ENCODE measurements at regions not wholly inside any gene's neighbourhood (a gene's known extent, or its start where the extent isn't known, plus 50 kb on each side); places are given as distances from the start of the nearest gene placed in this dataset.

DNA sequence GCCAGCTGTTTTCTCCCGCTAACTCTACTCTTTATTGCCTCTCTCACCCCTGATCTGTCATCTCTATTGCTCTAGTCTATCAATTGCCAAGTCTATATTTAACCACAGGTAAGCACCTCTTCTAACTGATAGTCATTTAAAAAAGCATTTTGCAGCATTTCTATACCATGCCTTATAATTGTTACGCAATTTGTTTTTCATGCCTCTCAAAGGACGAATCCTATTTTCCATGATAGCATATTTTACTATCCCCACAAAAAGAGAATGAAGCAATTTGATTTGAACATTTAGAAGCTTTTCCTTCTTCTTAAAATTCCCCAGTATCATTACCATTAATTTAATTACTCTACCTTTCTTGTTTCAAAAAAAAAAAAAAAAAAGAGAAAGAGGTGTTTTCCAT, 432.8 kb upstream of the ZP4 start:
- no peak overlapping the region for H3K27ac ChIP-seq
- TF ChIP-seq, protein P1, sequence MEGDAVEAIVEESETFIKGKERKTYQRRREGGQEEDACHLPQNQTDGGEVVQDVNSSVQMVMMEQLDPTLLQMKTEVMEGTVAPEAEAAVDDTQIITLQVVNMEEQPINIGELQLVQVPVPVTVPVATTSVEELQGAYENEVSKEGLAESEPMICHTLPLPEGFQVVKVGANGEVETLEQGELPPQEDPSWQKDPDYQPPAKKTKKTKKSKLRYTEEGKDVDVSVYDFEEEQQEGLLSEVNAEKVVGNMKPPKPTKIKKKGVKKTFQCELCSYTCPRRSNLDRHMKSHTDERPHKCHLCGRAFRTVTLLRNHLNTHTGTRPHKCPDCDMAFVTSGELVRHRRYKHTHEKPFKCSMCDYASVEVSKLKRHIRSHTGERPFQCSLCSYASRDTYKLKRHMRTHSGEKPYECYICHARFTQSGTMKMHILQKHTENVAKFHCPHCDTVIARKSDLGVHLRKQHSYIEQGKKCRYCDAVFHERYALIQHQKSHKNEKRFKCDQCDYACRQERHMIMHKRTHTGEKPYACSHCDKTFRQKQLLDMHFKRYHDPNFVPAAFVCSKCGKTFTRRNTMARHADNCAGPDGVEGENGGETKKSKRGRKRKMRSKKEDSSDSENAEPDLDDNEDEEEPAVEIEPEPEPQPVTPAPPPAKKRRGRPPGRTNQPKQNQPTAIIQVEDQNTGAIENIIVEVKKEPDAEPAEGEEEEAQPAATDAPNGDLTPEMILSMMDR (IDR thresholded peaks at IDR 0.05), result no peak
- no peak for TF ChIP-seq ZFX (IDR thresholded peaks at IDR 0.05; ENCODE audit: borderline replicate concordance)

- TF ChIP-seq, protein P1 (IDR thresholded peaks at IDR 0.05), result no peak
- no peak for TF ChIP-seq ZFX (IDR thresholded peaks at IDR 0.05; ENCODE audit: borderline replicate concordance)
- no peak overlapping the region for H3K27ac ChIP-seq
Observed at GRCh38 chr1:238319957-238320356, 429.2 kb upstream of the ZP4 start.

- no peak for TF ChIP-seq ZFX (IDR thresholded peaks at IDR 0.05; ENCODE audit: borderline replicate concordance)
- TF ChIP-seq, protein P1 (IDR thresholded peaks at IDR 0.05), result no peak
- H3K27ac ChIP-seq, result no peak overlapping the region
Observed at GRCh38 chr1:238318294-238319110, 427.8 kb upstream of the ZP4 start.

DNA sequence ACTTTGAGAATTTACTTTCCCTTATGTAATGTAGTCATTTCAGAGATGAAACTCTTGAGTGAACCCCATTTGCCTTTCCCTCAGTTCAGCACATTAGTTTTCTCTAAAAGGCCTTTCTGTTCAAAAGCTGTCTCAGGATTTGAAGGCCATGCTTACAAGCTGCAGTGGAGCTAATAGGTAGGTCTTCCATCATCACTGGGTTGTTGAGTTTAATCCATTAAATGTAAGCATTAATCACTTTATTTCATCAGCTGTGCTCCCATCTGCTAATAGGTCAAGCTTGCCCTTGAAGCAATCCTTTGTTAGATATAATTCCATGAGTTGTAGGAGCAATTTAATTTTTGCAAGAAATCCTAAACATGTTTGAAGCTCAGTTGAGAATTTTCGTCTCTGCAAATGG, 422.2 kb upstream of the ZP4 start:
- no peak overlapping the region for H3K27ac ChIP-seq
- TF ChIP-seq, protein P1 (IDR thresholded peaks at IDR 0.05), result no peak

DNA sequence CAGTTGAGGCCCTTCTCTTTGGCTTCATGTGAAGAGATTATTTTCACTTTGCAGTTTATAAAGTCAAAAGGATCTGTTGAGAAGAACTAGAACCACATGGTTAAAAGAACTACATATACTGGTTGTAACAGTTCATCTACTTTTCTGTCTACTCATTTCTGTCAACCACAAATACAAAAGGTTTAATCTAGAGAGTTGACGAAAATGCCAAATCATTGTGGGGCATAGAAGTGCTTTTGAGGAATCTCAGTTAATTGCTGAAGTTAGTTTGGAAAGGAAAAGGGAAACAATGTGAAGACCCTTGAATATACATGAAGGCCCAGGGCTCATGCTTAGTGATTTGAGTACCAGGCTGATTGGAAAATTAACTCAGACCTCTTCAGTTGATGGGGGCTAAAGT, 415.7 kb upstream of the ZP4 start:
- TF ChIP-seq, protein P1 (IDR thresholded peaks at IDR 0.05), result no peak
- TF ChIP-seq ZFX (IDR thresholded peaks at IDR 0.05; ENCODE audit: borderline replicate concordance), result no peak
- H3K27ac ChIP-seq, result no peak overlapping the region

DNA sequence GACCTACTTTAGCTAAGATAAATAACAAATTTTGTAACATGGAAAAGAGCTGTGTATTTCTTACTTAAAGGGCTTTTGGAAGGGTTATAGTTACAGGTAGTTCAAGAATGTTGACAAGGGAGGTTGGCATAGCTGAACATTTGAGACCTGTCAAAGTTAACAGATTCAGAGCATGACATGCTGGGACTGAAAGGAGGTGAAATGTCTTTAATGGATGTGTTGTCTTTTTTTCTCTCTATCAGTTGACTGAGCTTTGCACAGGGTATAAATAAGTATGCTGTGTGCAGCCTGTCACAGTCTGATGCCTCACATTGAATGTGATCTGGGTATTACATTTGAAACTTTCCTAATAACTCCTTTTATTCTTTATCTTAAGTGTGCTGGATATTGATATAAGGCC, 411.9 kb upstream of the ZP4 start:
- TF ChIP-seq ZFX (IDR thresholded peaks at IDR 0.05; ENCODE audit: borderline replicate concordance), result no peak
- TF ChIP-seq, protein P1 (IDR thresholded peaks at IDR 0.05), result no peak
- H3K27ac ChIP-seq, result no peak overlapping the region

- TF ChIP-seq, protein P1 (IDR thresholded peaks at IDR 0.05), result no peak
- no peak for TF ChIP-seq ZFX (IDR thresholded peaks at IDR 0.05; ENCODE audit: borderline replicate concordance)
Observed at GRCh38 chr1:238296371-238296770, 405.6 kb upstream of the ZP4 start.

More at GRCh38 chr1:238296371-238296770, 405.6 kb upstream of the ZP4 start:
- H3K27ac ChIP-seq, result no peak overlapping the region

All from 22Rv1 (cell line).